GM21381 (cell line): ENCODE measurements at regions not wholly inside any gene's neighbourhood (a gene's known extent, or its start where the extent isn't known, plus 50 kb on each side); places are given as distances from the start of the nearest gene placed in this dataset.
"Not testable (repeated sequence)": the region's sequence is repeated elsewhere in the genome, so short reads cannot be mapped to it uniquely, and the experiment has no call there.

Experiments
- ATAC-seq: cut with Tn5 transposase; IDR thresholded peaks from one replicate; pipeline ENCODE4 v1.9.1; 2021; ENCODE audit warnings: mild to moderate bottlenecking, moderate library complexity; ENCODE audit not compliant: unreplicated experiment

DNA sequence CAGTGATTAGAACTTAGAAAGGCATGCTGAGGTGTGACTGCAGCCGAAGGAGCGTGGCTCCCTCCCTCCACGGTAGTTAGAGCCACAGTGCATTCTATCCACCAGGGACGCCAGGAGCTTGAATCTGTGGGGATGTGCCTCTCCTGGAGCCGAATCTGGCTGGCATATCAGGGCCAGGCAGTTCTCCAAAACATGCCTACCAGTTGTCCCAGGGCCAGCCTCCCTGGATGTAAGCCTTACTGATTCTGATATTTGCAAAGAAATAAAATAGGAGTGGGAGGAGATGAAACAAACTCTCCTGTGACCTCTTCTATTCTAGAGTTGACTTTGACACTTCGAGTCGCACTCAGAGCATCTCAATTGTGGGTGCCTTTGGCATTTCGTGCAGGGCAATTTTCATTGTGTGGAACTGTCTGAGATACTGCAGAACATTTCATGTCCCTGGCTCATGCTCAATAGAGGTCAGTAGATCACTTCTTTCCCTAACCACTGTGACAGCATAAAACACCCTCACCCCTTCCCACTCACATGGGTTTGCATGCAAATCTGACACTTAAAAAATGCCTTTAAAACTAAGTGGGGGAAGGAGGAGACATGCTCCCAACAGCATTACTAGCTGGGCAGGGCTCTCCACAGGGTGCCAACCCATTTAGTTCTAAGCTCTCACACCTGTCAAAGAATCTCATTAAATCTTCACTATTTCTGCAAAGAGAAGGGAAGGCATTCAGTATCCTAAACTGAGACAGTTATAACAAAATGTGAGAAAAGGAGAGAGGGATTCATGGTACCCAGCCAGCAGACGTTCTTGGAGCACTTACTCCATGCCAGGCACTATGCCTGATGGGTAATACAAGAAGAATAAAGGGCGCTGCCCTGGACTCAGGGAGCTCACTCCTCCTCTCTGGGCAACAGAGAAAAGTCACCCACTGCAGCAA, 378.9 kb downstream of the PREX1 start:
- ATAC-seq = no peak

DNA sequence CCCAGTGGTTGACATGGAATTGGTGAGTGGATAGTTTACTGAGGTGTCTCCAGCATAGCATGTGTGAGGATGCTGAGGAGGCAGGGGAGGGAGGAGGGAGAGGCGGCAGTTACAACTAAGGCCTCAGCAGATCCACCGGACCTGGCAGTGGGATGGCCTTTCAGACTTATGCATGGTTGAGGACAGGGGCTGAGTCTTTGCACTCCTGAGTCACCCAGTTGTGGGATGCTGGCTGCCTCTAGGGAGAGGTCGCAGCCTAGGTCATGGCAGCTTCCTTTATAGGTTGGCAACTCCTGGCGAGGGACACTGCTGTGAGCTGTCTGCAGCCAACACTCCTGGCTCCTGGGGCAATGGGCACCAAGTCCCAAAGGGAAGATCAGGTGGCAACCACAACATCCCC, 380.3 kb downstream of the PREX1 start:
- no peak for ATAC-seq

DNA sequence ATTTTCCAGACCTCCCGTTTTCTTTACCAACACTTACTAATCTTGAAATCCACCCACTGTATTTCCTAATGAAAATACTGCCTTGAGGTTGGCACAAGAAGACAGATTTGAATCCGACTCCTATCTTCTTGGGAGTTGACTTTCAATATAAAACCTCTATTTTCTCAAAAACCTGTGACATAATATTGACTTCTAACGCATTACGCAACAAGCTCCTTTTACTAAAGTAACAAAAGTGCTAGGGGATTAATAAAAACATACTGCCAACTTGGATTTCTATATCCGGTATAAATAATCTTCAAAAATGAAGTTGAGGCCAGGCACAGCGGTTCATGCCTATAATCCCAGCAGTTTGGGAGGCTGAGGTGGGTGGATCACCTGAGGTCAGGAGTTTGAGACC, 382.0 kb downstream of the PREX1 start:
- ATAC-seq = no peak

DNA sequence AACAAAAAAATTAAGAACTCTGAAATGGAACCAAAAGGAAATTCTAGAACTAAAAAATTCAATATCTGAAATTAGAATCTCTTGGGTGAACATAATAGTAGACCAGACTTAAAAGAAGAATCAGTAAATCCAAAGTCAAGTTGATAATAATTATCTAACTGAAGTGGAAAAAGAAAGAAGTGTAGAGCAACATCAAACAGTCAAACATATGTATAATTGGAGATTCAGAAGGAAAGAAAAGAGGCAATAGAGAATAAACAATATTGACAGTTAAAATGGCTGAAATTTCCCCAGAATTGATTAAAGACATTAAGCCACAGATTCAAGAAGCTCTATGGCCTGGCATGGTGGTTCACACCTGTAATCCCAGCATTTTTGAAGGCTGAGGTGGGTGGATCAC, 383.6 kb downstream of the PREX1 start:
- ATAC-seq = no peak

DNA sequence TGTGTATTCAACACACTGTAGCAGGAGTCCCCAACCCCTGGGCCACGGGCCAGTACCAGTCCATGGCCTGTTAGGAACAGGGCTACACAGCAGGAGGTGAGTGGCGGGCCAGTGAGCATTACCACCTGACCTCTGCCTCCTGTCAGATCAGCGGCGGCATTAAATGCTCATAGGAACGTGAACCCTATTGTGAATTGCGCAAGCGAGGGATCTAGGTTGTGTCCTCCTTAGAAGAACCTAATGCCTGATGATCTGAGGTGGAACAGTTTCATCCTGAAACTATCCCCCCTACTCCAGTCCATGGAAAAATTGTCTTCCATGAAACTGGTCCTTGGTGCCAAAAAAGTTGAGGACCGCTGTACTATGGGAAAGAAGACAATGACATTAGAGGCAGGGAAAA, 386.9 kb downstream of the PREX1 start:
- ATAC-seq = no peak

DNA sequence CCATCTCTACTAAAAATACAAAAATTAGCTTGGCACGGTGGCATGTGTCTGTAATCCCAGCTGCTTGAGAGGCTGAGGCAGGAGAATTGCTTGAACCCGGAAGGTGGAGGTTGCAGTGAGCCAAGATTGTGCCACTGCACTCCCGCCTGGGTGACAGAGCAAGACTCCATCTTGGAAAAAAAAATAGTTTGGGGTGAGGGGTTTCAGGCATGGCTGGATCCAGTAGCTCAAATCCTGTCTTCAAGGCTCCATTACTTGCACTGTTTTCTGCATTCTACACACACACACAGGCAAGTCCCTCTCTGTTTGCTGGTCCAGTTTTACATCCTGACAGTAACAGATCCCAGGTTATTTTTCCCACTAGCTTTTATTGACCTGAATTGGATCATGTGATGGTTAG, 387.5 kb downstream of the PREX1 start:
- ATAC-seq = not testable (repeated sequence)

DNA sequence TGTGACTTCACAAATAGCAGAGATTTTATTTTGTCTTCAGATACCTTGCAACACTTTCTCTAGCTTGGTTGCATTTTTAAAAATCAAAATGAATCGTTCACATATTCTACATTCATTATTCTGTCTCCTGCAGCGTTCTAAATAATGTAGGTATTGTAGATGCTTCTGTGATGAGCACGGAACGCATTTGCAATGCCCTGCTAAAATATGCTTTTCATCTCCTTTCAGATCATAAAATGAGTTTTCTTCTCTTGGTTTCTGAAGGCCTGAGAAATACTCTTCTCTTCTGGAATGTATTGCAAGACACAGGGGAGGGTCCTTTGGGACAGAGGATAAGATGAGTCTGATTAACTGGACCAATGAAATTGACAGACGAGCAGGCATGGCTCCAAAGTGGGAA, 390.7 kb downstream of the PREX1 start:
- ATAC-seq = no peak

DNA sequence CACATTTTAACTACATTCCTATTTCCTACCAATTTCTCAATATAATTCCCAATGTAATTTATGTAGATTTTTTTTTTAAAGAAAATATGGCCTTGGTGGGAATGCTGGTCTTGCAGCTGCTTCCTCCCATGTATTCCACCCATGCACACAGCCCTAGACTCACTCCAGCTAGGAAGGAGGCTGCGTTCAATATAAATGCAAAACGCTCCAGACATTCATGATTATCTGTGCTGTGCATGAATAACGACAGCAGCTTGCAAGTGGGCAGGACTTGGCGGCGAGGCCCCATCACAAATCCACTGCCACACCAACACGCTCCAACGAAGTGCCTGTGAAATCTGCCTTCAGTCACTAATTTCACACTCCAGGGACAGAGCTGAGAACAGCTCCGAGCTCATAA, 391.2 kb downstream of the PREX1 start:
- ATAC-seq = not testable (repeated sequence)

DNA sequence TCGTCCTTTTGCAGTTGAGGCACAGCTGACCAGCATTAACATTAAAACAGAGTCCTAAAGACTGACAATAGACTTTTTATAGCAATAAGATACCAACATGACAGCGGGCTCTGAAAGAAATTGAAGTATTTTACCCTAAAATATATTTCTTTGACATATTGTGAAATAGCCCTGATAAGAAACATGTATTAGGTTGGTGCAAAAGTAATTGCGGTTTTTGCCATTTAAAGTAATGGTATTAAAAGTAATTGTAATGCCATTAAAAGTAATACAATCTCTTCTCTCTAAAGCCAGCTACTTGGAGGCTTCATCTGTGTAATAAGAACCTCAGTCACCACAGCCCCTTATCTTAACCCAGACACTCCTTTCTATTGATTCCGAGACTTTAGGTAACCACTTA, 394.6 kb downstream of the PREX1 start:
- no peak for ATAC-seq

DNA sequence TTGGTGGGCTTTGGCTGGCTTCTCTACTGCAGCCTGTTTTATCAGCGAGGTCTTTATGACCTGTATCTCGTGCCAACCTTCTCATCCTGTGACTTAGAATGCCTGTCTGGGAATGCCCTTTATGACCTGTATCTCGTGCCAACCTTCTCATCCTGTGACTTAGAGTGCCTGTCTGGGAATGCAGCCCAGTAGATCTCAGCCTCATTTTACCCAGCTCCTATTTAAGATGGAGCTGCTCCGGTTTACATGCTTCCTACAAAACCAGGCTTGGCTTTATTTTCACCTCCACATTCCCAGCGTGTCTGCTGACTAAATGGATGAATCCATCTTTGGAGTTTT, 395.3 kb downstream of the PREX1 start:
- ATAC-seq = no peak

DNA sequence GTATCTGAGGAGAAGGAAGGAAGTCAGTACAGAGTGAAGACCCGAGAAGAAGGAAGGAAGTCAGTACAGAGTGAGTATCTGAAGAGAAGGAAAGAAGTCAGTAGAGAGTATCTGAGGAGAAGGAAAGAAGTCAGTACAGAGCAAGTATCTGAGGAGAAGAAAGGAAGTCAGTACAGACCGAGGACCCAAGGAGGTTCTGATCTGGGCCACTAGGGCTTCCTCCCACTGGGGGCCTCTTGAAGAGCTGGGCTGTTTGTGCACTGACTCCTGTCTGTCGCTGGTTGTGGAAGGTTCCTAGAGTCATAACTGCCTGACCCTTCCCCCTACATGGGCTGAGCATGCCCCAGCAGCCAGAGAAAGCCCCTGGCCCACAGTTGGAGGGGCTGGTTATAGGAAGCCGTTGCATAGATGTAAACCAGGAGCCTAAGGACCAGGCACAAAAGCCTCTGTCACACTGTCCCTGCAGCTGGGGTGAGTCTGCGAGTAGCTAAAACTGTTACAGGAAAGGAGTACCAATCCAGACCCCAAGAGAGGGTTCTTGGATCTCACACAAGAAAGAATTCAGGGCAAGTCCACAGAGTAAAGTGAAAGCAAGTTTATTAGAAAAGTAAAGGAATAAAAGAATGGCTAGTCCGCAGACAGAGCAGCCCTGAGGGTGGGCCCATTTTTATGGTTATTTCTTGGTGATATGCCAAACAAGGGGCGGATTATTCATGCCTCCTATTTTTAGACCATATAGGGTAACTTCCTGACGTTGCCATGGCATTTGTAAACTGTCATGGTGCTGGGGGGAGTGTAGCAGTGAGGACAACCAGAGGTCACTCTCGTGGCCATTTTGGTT, 395.9 kb downstream of the PREX1 start:
- no peak for ATAC-seq

DNA sequence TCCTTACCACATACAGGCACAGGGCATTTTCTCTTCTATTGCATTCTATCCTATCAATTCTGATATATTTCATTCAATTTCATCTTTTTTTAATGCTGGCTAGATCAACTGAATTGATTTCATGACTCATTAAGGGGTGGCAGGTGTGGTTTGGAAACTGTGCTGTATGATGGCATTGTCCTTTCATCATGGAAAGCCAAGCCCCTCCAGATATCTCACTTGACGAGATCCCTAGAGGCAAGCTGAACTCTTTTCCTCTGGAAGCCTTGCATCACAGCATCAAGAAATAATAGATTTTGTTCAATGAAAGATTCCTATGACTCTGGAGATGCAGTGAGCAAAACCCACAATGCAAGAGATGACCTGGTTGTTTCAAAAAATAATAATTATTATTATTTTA, 401.2 kb downstream of the PREX1 start:
- ATAC-seq = no peak

DNA sequence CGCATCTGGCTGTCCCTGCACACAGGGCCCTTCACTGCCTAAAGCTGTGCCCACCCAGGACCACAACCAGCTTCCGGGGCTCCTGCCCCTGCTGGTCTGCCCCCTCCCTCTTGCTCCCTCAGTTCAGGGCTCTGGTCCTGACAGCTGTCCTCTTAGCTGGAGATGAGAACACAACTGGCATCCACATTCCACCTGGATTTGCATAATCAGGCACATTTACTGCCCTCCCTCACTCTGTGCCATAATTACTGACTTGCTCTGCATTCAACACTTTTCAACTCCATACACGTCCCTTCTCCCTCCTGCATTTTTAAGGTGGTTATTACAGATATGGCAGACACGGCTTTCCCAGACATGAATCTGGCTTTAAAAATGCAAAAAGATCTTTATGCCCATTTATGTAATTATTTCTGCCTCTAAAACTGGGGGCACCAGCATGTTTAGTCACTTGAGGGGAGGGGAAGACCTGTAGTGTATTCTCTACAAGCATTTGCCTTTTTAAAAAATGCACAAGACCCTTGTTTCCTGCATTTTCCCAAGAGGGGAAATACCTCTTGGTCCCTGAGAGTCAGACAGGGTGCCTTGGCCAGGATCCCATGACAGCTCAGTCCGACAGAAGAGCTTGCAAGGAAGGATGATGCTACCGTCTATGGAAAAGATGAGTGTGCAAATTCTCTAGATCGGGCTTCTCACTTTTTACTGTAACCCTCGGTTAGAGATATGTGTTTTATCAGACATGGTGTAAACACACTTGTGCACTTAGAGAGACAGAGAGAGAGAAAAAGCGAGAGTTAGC, 401.8 kb downstream of the PREX1 start:
- ATAC-seq = no peak

DNA sequence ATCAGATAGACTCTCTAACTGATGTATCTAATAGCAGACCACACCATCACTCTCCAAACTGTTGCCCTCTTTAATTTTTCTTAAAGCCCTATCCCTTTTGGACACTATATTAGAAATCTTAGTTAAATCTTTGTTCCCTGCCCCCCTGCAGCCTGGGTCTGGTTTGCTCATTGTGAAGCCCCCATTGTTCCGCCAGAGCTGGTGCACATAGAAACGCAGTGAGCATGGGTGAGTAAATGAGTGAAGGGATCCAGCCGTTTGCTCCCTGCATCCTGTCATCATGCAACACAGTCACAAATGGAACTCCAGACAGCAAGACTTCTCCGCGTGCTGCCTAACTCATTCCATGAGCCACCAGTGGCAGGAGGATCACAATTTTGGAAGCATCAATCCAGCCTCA, 402.5 kb downstream of the PREX1 start:
- no peak for ATAC-seq

DNA sequence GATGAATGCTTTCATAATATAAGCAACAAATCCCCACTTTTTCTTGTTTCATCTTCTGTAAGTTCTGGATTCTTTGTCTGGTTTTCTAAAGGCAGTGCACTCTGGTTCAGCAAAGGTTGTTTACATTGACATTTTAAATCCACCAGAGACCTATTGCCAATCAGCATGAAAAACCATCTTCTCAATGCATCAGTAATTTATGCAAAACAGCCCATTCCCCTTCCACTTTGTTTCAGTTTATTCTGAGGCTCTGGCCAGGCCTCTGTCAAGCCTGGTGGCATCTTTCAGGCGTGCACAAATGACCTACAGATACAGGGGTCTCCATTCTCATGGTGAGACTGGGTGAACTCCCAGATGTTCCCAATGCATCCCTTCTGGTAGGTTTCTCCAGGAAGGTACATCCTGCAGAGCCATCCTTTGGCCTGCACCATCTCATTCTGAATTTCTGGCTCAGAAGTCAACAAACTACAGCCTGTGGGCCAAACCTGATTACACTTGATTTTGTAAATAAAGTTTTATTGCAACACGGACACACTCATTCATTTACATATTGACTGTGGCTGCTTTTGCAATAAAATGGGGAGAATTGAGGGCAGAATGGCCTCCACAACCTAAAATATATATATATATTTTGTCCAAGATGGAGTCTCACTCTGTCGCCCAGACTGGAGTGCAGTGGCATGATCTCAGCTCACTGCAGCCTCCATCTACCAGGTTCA, 405.4 kb downstream of the PREX1 start:
- no peak for ATAC-seq

DNA sequence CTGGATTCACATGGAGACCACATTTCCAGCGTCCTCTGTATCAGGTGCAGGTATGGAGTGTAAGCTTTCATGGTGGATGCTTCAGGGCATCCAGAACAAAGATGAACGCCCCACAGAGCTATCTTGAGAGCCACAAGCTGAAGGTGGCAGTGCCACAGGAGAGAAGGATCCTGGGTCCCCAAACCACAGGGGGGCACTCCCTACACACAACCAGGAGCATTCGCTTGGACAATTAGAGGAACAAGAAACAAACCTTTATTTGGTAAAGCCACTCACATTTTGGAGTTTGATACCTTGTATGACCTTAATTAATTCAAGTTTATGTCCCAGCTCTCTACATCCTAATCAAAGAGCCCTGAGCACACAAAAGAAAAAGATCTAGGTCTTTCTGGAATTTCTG, 406.3 kb downstream of the PREX1 start:
- ATAC-seq = no peak

DNA sequence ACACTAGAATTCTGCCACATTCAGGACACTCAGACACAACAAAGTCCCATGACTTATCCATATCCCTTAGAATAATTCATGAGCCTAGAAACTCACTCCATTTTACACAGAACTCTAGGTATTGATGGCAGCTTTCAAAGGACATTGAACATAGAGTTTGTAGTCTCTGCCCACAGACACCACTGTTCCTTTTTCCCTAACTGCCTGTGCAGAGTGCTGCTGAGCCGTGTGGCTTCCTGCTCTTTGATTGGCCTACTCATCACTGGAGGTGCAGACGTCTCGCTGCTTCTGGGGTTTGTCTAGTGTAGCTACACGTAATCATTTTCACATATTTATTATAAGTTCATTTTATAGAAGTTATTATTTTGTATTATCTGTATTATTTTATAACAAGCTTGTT, 407.6 kb downstream of the PREX1 start:
- no peak for ATAC-seq

DNA sequence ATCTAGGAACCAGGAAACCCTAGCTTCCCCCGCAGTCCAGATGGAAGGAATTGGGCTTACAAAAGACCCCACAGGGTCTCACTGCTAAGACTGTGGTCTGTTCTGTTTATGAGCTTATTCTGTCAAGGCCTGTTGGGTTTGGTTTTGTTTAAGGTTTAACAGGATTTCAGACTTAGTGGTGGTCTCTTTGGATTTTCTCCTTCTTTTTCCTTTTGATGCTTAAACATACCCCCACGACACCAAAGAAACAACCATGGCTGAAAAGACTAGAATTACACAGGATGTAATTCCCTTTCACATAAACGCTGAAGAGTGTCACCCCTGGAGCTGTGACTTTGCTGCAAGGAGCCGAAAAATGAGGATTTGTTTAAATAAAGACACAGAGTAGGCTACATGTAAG, 408.6 kb downstream of the PREX1 start:
- no peak for ATAC-seq

DNA sequence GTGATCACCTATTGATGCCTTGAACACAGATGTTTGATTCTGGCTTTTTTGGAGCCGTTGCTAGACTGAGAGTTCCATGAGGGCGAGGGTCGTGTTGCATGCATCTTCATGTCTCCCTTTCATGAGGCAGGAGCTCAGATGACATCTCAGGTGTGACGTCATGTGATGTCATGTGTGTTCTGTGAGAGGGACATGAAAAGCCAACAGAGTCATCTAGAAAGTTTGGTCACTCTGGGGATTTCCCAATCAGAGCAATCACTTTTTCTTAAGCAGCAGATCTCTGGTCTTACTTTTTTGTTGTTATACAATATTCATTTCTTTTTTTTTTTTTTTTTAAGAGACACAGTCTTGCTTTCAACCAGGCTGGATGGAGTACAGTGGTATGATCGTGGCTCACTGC, 411.8 kb downstream of the PREX1 start:
- ATAC-seq = no peak

DNA sequence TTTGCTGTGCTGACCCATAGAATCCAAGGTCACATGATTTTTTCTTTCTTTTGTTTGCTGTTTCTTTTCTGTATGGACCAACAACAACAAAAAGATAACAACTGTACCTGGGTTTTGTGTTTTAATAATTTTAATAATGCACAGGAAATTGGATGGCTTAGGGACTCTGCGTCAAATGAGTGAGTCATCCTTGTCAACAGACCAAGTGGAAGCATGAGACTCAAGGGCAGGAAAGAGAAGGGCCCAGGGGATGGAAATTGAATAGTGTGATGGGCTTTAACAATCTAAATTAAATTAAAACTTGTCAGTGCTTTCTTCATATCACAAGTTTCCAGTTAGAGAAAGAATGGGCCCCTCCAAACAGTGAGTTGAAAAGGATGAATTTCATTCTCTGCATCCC, 413.0 kb downstream of the PREX1 start:
- ATAC-seq = no peak
